DLD1 (cell line): ENCODE measurements at regions not wholly inside any gene's neighbourhood (a gene's known extent, or its start where the extent isn't known, plus 50 kb on each side); places are given as distances from the start of the nearest gene placed in this dataset.
"Not testable (repeated sequence)": the region's sequence is repeated elsewhere in the genome, so short reads cannot be mapped to it uniquely, and the experiment has no call there.

Source experiments
- in situ Hi-C: cut with HindIII; loops from 2 replicates; pipeline ENCODE4 v1.10.0; 2017; ENCODE audit warnings: low sequenced_read_pairs

- in situ Hi-C loops, result no loop called here
Observed at GRCh38 chr7:138359870-138360559, 100.0 kb upstream of the TRIM24 start.

DNA sequence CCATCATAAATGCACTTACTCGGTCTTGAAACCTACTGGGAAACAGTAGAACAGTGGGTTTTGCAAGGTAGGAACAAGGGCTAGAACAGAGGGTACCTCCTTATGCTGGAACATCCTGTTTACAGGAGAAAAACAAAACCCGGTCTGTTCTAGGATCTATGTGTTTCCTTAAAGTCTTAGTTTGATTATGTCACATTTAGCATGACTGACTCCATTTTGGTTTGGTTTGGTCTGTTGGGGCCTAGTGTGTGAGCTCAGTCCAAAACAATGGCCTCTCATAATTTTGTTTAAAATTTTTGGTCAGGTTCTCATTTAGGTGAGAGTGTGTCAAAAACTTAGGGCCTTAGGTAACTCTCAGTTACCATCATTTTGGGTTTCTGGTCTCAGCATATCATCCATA, 96.3 kb upstream of the TRIM24 start:
- in situ Hi-C loops, result no loop called here

- in situ Hi-C loops, result not testable (repeated sequence)
Observed at GRCh38 chr7:138366137-138366536, 93.9 kb upstream of the TRIM24 start.

- in situ Hi-C loops, result not testable (repeated sequence)
Observed at GRCh38 chr7:138366676-138367075, 93.4 kb upstream of the TRIM24 start.

DNA sequence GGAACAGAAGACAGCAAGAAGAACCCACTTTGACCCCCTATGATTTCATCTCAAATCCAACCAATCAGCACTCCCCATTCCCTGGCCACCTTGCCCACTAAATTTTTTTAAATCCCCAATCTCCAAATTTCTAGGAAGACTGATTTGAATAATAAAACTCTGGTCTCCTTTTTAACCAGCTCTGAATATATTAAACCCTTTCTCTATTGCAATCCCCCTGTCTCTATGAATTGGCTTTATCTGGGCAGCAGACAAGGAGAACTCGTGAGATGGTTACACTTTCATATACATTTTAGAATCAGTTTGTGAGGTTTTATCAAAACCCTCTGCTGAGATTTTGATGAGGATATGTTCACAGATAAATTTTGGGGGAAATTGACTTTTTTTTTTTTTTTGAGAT, 90.3 kb upstream of the TRIM24 start:
- in situ Hi-C loops, result no loop called here

DNA sequence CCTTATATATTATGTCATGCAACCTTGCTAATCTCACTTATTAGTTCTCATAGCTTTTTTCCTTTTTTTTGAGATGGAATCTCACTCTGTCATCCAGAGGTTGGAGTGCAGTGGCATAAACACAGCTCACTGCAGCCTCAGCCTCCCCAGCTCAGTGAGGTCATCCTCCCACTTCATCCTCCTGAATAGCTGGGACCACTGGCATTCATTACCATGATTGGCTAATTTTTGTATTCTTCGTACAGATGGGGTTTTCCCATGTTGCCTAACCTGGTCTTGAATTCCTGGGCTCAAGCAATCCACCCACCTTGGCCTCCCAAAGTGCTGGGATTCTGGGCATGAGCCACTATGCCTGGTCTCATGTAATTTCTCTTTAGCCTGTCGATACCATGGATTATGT, 89.1 kb upstream of the TRIM24 start:
- in situ Hi-C loops, result no loop called here

DNA sequence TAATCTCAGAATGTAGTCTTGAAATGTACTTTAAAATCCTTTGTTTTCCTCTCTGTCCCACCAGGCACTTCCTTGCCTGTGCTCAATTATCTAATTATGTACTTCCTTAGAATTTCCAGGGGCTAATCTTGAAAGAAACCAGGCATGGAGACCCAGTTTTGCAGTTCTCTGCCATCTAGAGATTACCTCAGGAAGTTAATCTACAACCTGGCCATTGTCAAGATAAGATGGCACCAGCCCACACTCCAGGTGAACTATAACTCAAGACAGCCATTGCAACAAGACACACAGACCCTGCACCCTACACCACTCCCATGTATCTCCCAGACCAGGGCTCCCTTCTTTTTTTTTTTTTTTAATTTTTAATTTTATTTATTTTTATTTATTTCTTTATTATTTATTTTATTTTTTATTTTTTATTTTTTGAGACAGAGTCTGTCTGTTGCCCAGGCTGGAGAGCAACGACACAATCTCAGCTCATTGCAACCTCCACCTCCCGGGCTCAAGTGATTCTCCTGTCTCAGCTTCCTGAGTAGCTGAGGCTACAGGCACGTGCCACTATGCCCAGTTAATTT, 85.9 kb upstream of the TRIM24 start:
- in situ Hi-C loops, result no loop called here

DNA sequence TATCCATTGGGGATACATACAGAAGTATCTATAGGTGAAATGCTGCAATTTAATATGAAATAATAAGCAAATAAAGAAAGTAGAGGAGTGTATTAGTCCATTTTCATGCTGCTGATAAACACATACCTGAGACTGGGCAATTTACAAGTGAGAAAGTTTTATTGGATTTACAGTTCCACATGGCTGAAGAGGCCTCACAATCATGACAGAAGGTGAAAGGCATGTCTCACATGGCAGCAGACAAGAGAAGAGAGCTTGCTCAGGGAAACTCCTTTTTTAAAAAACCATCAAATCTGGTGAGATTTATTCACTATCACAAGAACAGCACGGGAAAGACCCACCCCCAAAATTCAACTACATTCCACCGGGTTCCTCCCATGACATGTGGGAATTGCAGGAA, 82.8 kb upstream of the TRIM24 start:
- in situ Hi-C loops, result no loop called here

DNA sequence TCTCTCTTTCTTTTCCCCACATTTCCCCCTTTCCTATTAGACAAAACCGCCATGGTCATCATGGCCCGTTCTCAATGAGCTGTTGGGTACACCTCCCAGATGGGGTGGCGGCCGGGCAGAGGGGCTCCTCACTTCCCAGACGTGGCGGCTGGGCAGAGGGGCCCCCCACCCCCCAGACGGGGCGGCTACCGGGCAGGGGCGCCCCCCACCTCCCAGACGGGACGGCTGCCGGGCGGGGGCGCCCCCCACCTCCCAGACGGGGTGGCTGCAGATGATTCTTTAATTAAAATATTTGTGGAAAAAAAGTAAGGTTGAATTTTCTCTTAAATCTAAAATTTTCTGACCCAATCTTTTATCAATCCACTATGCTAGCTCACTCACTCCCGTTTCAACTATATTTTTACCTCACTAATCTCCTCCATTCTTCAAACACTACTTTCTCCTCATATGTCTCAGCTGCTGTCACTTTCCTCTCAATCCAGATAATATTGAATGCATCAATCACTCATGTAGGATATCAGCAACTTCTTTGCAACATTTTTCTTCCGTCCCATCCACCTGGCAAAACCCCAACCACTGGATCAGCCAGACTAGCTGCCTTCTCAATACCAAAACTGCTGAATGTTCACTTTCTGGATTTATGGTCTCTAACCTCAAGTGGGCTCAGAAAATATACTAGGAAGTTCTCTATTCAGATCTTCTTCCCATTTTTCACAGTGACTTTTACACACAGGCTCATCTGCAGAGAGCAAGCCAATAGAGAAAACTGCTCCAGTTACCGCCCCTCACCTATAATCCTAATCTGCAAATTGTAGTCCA, 81.1 kb upstream of the TRIM24 start:
- in situ Hi-C loops, result no loop called here

GRCh38 chr7:138382862-138383565, 77.0 kb upstream of the TRIM24 start:
- in situ Hi-C loops, result no loop called here

DNA sequence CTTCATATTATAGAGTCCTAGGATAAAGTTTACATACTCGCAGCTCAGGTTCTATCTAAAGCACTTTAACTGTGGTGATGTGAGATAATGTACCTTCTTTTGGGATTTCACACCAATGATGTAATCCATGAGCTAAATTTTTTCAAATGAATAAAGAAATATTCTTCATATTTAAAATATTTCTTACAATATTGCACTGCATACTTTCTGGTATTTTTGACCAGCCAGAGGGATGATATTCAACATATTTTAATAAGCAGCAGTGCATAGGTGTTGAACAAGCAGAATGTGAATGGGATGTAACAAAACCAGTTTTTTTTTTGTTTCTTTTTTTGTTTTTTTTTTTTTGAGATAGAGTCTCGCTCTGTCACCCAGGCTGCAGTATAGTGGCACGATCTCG, 73.2 kb upstream of the TRIM24 start:
- in situ Hi-C loops, result no loop called here

DNA sequence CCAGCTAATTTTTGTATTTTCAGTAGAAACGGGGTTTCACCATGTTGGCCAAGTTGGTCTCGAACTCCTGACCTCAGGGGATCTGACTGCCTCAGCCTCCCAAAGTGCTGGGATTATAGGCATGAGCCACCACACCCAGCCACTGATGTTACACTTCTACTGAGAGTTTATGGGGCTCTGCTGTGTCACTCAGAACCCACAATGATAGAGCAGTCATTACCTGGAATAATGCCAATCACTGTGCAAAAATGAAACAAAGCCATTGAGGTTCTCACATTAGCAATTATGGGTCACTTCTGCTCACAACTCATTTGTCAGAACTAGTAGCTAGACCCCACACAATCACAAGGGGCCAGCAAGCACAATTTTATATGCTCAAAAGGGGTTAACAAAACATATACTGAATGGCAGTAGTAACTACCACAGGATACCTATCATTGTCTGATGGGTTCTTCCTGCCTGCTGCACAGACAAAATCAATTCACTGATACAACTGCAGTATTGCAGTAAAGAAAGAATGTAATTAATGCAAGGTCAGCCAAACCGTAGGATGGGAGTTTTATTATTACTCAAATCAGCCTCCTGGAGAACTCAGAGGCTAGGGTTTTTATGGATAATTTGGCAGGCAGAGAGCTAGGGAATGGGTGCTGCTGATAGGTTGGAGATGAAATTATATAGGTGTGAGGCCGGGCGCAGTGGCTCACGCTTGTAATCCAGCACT, 72.1 kb upstream of the TRIM24 start:
- in situ Hi-C loops, result no loop called here

DNA sequence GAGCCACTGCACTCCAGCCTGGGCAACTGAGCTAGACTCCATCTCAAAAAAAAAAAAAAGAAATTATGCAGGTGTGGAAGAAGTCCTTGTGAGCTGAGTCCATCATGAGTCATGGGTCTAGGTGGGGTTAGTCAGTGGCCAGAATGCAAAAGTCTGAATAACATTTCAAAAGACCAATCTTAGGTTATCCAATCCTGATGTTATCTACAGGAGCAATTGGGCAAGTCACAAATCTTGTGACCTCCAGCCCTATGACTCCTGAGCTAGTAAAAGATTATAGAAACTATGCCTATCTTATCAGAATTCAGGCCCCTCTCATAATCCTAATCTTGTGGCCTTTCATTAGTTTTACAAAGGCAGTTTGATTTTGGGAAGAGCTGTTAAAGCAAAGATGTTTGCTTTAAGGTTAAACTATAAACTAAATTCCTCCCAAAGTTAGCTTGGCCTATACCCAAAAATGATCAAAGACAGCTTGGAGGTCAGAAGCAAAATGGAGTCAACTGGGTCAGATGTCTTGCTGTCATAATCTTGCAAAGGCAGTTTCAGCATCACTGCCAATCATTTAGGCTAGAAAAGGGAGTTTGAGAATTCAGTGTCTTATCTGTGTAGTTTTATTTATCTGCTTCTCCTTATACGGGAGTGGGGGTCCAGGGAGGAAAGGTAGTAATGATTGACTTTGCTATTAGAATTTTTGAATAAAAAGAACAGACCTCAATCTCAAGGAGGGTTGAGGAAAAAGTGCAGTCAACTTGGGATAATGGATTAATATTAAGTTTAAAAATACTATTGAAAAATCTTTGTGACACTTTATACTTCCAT, 71.2 kb upstream of the TRIM24 start:
- in situ Hi-C loops, result no loop called here

GRCh38 chr7:138395763-138396162, 64.3 kb upstream of the TRIM24 start:
- in situ Hi-C loops, result loop anchor here (10.0 kb wide), 1 partner anchor 231 kb away; no protein-coding TSS in a partner anchor

GRCh38 chr7:138396251-138397070, 63.6 kb upstream of the TRIM24 start:
- in situ Hi-C loops, result loop anchor here (10.0 kb wide), 1 partner anchor 232 kb away; no protein-coding TSS in a partner anchor

DNA sequence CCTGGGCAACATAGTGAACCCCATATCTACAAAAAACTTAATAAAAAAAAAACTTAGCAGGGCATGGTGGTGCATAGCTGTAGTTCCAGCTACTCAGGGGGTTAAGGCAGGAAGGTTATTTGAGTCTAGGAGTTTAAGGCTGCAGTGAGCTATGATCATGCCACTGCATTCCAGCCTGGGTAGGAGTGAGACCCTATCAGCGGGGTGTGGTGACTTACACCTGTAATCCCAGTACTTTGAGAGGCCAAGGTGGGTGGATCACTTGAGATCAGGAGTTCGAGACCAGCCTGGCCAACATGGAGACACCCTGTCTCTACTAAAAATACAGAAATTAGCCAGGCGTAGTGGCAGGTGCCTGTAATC, 63.0 kb upstream of the TRIM24 start:
- in situ Hi-C loops, result loop anchor here (10.0 kb wide), 1 partner anchor 232 kb away; no protein-coding TSS in a partner anchor

DNA sequence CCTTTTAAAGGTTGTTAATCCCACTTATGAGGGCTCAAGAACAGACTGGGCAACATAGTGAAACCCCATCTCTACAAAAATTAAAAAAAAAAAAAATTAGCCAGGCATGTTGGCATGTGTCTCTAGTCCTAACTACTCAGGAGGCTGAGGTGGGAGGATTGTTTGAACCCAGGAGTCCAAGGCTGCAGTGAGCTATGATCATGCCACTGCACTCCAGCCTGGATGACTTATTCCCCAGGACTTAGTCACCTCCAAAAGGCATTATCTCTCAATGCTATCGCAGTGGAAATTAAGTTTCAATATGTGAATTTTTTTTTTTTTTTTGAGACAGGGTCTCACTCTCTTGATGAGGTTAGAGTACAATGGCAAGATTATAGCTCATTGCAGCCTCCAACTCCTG, 61.2 kb upstream of the TRIM24 start:
- in situ Hi-C loops, result loop anchor here (10.0 kb wide), 1 partner anchor 234 kb away; no protein-coding TSS in a partner anchor

DNA sequence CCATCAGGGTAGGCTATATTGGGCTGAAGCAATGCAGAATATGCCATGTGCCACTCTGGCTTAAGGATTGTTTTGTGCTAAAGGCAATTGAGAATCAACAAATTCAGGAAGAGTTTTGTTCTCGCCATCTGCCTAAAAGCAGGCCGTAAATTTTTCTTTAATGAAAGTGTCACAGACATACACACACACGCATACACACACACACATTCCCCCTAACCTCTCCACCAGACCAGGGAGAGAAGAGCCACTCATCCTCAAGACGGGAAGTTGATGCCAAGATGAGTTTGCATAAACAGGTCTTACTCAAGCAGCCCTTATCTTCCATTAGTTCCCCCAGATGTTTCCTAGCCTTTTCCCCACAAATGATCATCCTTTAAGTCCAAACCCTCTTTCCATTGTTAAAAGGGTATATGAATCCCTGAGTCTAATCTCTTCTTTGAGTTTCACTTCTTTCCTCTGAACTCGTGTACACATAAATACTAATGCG, 59.6 kb upstream of the TRIM24 start:
- in situ Hi-C loops, result no loop called here

DNA sequence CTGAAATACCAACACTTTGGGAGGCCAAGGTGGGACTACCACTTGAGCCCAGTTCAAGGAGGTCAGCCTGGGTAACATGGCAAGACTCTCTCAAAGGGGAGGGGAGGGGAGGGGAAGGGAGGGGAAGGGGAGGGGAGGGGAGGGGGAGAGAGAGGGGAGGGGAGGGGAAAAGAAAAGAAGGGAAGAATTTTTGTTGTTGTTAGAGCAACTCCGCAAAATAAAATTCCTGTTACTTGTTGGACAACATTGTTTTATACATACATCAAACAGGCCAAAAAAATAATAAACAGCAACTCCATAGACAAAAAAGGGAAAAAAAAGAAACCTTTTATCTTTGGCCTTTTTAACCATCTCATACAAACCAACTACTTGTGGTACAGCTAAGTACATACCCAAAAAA, 57.3 kb upstream of the TRIM24 start:
- in situ Hi-C loops, result no loop called here
